ENCODE measurements at regions not wholly inside any gene's neighbourhood (a gene's known extent, or its start where the extent isn't known, plus 50 kb on each side); places are given as distances from the start of the nearest gene placed in this dataset.
"Not testable (repeated sequence)": the region's sequence is repeated elsewhere in the genome, so short reads cannot be mapped to it uniquely, and the experiment has no call there.

GRCh38 chr7:106713452-106713851 lies 52.5 kb upstream of the CCDC71L start:
- peaks cover 37% of the 10 kb centered on the region for H3K9me3 Mint-ChIP-seq
- not testable (repeated sequence) for H3K36me3 Mint-ChIP-seq (ENCODE audit: low read depth); H3K27me3 ChIP-seq (ENCODE audit: insufficient read depth); H3K36me3 ChIP-seq (ENCODE audit: insufficient read depth); H3K4me3 ChIP-seq; H3K79me2 ChIP-seq (replicated peaks; ENCODE audit: insufficient read depth); H3K4me3 Mint-ChIP-seq; H3K27ac Mint-ChIP-seq; H2AFZ ChIP-seq; H3K27ac ChIP-seq (ENCODE audit: low read depth); ATAC-seq; H3K27me3 Mint-ChIP-seq (ENCODE audit: insufficient read depth, low read depth, poor library complexity); DNase-seq (ENCODE audit: low spot score); H3K4me1 Mint-ChIP-seq; H3K4me1 ChIP-seq (ENCODE audit: insufficient read depth); H3K4me2 ChIP-seq; H3F3A ChIP-seq (replicated peaks; ENCODE audit: low read depth); H4K20me1 ChIP-seq (replicated peaks; ENCODE audit: insufficient read depth)
- peaks cover 11% of the 10 kb centered on the region; the same call in 1 of the 2 replicates for H3K9me2 ChIP-seq (ENCODE audit: insufficient read depth)

DNA sequence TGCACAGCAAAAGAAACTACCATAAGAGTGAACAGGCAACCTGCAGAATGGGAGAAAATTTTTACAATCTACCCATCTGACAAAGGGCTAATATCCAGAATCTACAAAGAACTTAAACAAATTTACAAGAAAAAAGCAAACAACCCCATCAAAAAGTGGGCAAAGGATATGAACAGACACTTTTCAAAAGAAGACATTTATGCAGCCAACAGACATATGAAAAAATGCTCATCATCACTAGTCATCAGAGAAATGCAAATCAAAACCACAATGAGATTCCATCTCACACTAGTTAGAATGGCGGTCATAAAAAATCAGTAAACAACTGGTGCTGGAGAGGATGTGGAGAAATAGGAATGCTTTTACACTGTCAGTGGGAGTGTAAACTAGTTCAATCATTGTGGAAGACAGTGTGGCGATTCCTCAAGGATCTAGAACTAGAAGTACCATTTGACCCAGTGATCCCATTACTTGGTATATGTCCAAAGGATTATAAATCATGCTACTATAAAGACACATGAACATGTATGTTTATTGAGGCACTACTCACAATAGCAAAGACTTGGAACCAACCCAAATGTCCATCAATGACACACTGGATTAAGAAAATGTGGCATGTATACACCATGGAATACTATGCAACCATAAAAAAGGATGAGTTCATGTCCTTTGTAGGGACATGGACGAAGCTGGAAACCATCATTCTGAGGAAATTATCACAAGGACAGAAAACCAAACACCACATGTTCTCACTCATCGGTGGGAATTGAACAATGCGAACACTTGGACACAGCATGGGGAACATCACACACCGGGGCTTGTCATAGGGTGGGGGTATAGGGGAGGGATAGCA lies 53.9 kb upstream of the CCDC71L start:
- not testable (repeated sequence) for DNase-seq (ENCODE audit: low spot score); H3K4me3 ChIP-seq; H3K27ac ChIP-seq (ENCODE audit: low read depth); H3K27me3 ChIP-seq (ENCODE audit: insufficient read depth); H3K36me3 Mint-ChIP-seq (ENCODE audit: low read depth); H3K79me2 ChIP-seq (replicated peaks; ENCODE audit: insufficient read depth); H3K36me3 ChIP-seq (ENCODE audit: insufficient read depth); H3K27ac Mint-ChIP-seq; H2AFZ ChIP-seq; H4K20me1 ChIP-seq (replicated peaks; ENCODE audit: insufficient read depth); ATAC-seq; H3K4me1 Mint-ChIP-seq; H3K27me3 Mint-ChIP-seq (ENCODE audit: insufficient read depth, low read depth, poor library complexity); H3F3A ChIP-seq (replicated peaks; ENCODE audit: low read depth); H3K4me1 ChIP-seq (ENCODE audit: insufficient read depth); H3K4me3 Mint-ChIP-seq; H3K4me2 ChIP-seq
- H3K9me3 Mint-ChIP-seq = peaks cover 24% of the 10 kb centered on the region; the same call in 2 of the 3 replicates
- peaks cover 11% of the 10 kb centered on the region; the same call in 1 of the 2 replicates for H3K9me2 ChIP-seq (ENCODE audit: insufficient read depth)

GRCh38 chr7:106715730-106716129 lies 54.8 kb upstream of the CCDC71L start:
- ATAC-seq (no peak), DNase-seq (ENCODE audit: low spot score) (no peak)
- no peaks in the 10 kb centered on the region for H3K27me3 Mint-ChIP-seq (ENCODE audit: insufficient read depth, low read depth, poor library complexity)
- H3K4me2 ChIP-seq = no peak overlapping the region
- H4K20me1 ChIP-seq (replicated peaks; ENCODE audit: insufficient read depth) = no peaks in the 10 kb centered on the region
- no peaks in the 10 kb centered on the region for H3K36me3 Mint-ChIP-seq (ENCODE audit: low read depth)
- no peaks in the 10 kb centered on the region for H3F3A ChIP-seq (replicated peaks; ENCODE audit: low read depth)
- peaks cover 11% of the 10 kb centered on the region; the same call in 1 of the 2 replicates for H3K9me2 ChIP-seq (ENCODE audit: insufficient read depth)
- no peaks in the 10 kb centered on the region for H3K36me3 ChIP-seq (ENCODE audit: insufficient read depth)
- no peak overlapping the region for H3K27ac Mint-ChIP-seq
- H3K9me3 Mint-ChIP-seq = peaks cover 16% of the 10 kb centered on the region; the same call in 2 of the 3 replicates
- H3K4me1 ChIP-seq (ENCODE audit: insufficient read depth) = no peaks in the 10 kb centered on the region
- H3K27ac ChIP-seq (ENCODE audit: low read depth) = no peak overlapping the region
- H3K4me3 Mint-ChIP-seq = no peak overlapping the region
- no peak overlapping the region for H2AFZ ChIP-seq
- H3K27me3 ChIP-seq (ENCODE audit: insufficient read depth) = no peaks in the 10 kb centered on the region
- H3K4me1 Mint-ChIP-seq = no peaks in the 10 kb centered on the region; the same call in 2 of the 3 replicates
- H3K79me2 ChIP-seq (replicated peaks; ENCODE audit: insufficient read depth) = no peaks in the 10 kb centered on the region
- no peak overlapping the region for H3K4me3 ChIP-seq
- TF ChIP-seq ZNF114 (CRISPR knock-in tag; IDR thresholded peaks at IDR 0.05) (no peak), EZH2 (IDR thresholded peaks at IDR 0.05; ENCODE audit: low read depth, unreplicated experiment) (no peak), CREB1 (CRISPR knock-in tag; IDR thresholded peaks at IDR 0.05; ENCODE audit: low read depth) (no peak), EZH2phosphoT487 (IDR thresholded peaks at IDR 0.05; ENCODE audit: unreplicated experiment) (no peak)
- TF ChIP-seq, protein P1, sequence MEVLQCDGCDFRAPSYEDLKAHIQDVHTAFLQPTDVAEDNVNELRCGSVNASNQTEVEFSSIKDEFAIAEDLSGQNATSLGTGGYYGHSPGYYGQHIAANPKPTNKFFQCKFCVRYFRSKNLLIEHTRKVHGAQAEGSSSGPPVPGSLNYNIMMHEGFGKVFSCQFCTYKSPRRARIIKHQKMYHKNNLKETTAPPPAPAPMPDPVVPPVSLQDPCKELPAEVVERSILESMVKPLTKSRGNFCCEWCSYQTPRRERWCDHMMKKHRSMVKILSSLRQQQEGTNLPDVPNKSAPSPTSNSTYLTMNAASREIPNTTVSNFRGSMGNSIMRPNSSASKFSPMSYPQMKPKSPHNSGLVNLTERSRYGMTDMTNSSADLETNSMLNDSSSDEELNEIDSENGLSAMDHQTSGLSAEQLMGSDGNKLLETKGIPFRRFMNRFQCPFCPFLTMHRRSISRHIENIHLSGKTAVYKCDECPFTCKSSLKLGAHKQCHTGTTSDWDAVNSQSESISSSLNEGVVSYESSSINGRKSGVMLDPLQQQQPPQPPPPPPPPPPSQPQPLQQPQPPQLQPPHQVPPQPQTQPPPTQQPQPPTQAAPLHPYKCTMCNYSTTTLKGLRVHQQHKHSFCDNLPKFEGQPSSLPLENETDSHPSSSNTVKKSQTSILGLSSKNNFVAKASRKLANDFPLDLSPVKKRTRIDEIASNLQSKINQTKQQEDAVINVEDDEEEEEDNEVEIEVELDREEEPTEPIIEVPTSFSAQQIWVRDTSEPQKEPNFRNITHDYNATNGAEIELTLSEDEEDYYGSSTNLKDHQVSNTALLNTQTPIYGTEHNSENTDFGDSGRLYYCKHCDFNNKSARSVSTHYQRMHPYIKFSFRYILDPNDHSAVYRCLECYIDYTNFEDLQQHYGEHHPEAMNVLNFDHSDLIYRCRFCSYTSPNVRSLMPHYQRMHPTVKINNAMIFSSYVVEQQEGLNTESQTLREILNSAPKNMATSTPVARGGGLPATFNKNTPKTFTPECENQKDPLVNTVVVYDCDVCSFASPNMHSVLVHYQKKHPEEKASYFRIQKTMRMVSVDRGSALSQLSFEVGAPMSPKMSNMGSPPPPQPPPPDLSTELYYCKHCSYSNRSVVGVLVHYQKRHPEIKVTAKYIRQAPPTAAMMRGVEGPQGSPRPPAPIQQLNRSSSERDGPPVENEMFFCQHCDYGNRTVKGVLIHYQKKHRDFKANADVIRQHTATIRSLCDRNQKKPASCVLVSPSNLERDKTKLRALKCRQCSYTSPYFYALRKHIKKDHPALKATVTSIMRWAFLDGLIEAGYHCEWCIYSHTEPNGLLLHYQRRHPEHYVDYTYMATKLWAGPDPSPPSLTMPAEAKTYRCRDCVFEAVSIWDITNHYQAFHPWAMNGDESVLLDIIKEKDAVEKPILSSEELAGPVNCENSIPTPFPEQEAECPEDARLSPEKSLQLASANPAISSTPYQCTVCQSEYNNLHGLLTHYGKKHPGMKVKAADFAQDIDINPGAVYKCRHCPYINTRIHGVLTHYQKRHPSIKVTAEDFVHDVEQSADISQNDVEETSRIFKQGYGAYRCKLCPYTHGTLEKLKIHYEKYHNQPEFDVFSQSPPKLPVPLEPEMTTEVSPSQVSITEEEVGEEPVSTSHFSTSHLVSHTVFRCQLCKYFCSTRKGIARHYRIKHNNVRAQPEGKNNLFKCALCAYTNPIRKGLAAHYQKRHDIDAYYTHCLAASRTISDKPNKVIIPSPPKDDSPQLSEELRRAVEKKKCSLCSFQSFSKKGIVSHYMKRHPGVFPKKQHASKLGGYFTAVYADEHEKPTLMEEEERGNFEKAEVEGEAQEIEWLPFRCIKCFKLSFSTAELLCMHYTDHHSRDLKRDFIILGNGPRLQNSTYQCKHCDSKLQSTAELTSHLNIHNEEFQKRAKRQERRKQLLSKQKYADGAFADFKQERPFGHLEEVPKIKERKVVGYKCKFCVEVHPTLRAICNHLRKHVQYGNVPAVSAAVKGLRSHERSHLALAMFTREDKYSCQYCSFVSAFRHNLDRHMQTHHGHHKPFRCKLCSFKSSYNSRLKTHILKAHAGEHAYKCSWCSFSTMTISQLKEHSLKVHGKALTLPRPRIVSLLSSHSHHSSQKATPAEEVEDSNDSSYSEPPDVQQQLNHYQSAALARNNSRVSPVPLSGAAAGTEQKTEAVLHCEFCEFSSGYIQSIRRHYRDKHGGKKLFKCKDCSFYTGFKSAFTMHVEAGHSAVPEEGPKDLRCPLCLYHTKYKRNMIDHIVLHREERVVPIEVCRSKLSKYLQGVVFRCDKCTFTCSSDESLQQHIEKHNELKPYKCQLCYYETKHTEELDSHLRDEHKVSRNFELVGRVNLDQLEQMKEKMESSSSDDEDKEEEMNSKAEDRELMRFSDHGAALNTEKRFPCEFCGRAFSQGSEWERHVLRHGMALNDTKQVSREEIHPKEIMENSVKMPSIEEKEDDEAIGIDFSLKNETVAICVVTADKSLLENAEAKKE (CRISPR knock-in tag; IDR thresholded peaks at IDR 0.05) = no peak
- TF ChIP-seq, protein P2, sequence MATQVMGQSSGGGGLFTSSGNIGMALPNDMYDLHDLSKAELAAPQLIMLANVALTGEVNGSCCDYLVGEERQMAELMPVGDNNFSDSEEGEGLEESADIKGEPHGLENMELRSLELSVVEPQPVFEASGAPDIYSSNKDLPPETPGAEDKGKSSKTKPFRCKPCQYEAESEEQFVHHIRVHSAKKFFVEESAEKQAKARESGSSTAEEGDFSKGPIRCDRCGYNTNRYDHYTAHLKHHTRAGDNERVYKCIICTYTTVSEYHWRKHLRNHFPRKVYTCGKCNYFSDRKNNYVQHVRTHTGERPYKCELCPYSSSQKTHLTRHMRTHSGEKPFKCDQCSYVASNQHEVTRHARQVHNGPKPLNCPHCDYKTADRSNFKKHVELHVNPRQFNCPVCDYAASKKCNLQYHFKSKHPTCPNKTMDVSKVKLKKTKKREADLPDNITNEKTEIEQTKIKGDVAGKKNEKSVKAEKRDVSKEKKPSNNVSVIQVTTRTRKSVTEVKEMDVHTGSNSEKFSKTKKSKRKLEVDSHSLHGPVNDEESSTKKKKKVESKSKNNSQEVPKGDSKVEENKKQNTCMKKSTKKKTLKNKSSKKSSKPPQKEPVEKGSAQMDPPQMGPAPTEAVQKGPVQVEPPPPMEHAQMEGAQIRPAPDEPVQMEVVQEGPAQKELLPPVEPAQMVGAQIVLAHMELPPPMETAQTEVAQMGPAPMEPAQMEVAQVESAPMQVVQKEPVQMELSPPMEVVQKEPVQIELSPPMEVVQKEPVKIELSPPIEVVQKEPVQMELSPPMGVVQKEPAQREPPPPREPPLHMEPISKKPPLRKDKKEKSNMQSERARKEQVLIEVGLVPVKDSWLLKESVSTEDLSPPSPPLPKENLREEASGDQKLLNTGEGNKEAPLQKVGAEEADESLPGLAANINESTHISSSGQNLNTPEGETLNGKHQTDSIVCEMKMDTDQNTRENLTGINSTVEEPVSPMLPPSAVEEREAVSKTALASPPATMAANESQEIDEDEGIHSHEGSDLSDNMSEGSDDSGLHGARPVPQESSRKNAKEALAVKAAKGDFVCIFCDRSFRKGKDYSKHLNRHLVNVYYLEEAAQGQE (IDR thresholded peaks at IDR 0.05; ENCODE audit: unreplicated experiment) = no peak

All from GM23338 (cell line).